CD1c-positive myeloid dendritic cell (primary cell): ENCODE measurements at regions not wholly inside any gene's neighbourhood (a gene's known extent, or its start where the extent isn't known, plus 50 kb on each side); places are given as distances from the start of the nearest gene placed in this dataset.
"Not testable (repeated sequence)": the region's sequence is repeated elsewhere in the genome, so short reads cannot be mapped to it uniquely, and the experiment has no call there.

ENCODE experiments used
- DNase-seq: peaks from one replicate; pipeline ENCODE4 v3.0.0-alpha.2; 2016; ENCODE audit errors: extremely low spot score

DNA sequence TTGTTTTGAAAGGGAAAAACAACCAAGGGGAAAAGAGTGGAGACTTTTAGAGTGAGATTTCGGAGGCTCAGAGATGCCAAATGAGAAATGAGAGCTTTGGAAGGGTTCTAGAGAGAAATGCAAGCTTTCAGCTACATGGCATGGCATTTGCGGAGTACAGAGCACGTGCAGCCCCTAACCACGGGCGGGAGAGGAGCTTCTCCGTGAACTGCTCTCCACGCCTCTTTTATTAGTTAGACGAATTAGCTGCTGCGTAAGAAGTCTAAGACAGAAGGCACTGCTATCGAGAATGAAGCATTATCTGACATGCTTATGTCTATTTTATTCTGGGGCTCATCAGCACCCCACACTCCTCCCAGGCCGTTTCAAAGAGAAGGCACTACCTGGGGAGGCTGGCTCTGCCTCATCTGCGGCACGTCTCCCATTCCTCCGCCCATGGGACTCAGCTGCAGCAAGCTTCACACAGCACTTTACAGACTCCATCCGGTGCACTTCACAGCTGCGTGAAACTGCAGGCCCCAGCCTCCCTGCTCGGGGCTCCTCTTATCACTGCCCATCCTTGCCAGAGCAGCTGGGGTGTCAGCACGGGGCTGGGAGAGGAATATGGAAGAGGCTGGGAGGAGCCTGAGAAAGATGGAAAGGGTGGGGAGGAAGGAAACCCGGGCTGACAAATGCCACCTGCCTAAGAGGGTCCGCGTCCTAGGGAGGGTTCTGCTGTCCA lies 207.3 kb upstream of the APCDD1 start:
- no peak for DNase-seq

DNA sequence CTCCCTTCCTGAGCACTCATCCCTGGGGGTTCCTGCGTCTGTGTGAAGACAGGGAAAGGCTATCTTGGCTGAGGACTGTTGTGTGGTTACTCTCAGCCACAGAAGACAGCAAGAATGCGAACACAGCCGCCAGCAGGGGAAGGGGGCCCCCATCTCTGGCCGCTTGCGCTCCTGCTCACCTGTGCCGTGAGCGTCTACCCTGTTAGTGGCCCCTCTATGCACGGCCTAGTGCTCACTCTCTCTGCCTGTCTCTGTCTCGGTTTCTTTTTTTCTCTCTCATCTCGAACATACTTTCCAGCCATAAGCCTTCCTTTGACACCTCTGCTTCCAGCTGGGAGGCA lies 206.7 kb upstream of the APCDD1 start:
- no peak for DNase-seq

DNA sequence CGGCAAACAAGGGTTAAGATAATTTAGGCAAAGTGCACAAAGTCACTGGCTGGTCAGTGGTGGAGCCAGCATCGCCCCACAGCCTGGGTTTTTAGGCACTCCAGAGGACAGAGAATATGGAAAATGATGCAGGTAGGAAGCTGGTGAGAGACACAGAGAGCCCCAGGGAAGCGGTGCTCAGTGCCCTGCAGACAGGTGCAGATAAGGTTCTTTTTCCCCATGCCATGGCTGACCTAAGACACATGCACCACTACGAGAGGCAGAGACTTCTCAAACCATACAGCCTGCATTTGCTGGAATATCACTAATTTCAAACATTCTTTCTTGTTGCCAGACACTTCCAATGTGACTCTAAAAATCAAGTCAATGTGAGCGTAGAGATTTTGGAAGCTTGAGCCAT lies 205.7 kb upstream of the APCDD1 start:
- no peak for DNase-seq

DNA sequence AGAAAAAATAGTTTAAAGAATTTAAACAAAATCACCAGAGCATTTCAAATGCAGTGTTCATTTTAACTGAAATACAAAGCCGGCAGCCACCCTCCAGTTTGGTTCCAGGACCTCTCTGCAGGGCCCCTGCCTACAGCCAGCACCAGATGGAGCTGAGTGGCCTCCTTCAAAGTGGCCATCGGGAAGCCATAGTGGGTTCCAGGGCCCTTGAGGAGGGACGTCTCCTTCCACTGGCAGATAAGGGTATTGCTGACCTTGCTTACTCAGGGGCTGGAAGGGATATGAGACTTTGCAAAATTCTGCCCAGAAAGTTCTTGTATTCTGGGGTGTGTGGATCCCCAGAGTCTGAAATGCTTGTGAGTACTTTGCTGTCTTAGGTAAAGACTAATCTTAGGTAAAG lies 205.2 kb upstream of the APCDD1 start:
- no peak for DNase-seq

DNA sequence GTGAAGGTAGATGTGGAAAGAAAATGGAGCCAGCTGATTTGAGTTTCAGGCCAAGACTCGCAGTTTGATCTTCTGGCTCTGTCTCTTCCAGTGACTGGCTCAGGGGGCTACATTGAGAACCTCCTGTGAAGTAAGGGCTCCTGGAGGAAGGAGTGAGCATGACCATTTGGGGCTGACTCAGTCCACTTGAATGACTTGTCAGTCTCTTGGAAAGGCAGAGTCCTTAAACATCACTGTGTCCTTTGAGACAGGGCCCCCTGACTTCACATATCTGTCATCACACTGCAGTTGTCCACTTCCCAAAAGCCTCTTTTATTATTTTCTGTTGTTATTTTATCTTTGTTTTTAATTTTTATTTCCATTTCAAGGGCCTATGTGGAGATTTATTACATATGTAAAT lies 204.6 kb upstream of the APCDD1 start:
- no peak for DNase-seq

DNA sequence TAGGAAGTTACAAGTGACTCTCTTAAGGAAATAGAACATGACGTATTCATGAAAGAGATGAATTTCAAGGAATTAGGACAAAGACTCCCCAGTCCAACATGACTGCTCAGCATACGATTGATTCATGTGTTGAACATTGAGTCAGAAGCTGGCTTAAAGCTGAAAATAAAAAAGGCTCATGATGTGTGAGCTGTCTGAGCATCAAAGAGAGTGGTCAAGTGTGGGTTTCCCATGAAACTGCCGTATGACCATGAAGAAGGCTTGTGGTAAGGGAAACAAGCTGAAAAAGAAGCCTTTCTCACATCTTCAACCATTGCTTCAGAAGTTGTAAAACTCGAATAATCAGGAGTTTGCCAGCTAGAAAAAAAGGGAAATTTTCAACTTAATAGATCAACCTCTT lies 201.9 kb upstream of the APCDD1 start:
- DNase-seq: no peak

DNA sequence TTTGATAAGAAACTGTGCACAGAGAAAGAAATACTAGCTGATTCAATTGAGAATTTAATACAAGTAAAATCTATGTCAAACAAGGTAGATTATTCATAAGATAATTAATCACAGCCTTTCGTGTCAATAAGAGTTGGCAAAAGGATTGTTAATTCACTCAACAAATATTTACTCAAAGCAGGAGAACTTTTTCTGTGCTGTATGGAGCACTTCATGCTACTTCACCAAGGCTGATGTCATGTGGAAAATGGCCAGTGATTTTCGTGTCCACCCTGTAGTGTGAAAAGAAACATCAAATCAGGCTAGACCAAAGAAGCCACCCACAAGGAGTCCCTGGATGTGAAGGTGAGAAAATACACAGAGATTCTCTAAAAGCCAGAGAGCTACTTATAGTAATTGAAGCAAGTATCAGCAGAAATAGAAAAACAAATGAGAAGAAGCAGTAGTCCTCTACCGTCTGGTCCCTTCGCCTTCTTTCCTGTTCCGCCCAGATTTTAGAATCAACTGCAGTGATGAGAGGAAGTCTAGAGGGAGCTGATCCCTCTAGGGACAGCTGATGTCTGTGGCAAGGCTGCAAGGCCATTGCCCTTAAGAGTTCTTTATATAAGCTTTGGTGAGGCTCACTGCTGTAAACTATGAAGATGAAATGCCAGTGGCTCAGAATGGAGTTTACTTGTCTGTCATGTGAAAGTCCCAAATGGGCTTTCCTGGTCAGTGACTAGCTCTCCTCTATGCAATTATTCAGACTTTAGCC lies 201.3 kb upstream of the APCDD1 start:
- DNase-seq: no peak

DNA sequence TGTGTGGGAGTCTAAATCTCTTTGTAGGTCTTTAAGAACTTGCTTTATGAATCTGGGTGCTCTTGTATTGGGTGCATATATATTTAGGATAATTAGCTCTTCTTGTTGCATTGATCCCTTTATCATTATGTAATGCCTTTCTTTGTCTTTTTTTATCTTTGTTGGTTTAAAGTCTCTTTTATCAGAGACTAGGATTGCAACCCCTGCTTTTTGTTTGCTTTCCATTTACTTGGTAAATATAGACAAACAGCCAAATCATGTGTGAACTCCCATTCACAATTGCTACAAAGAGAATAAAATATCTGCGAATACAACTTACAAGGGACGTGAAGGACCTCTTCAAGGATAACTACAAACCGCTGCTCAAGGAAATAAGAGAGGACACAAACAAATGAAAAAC lies 198.2 kb upstream of the APCDD1 start:
- DNase-seq: not testable (repeated sequence)

DNA sequence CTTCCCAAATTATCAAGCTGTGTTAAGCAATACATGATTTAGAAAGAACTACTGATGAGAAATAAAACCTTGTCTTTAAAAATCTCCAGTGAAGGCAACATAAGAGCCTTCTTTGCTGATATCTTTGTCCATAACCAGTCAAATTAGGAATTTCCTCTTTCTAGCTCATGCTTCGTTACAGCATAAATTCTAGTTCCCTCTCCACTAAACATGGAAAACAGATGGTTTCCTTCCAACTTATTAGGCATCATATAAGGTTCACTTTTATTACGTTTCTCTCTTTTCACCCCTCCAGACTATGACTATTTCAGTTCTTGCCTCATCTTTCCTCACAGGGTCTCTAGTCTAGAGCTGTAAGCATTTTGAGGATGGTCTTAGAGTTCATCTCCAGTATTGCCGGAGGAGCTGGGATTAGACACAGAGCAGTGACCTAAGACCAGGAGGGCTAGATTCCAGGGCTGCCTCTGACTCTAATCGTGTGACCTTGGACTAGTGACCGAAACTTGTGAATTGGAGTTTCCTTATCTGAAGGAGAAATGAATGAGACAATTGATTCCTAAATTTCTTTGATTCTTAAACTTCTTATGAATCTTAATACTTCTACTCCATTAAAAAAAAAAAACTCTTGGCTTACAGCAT lies 195.5 kb upstream of the APCDD1 start:
- peak; percentile 68 for DNase-seq

DNA sequence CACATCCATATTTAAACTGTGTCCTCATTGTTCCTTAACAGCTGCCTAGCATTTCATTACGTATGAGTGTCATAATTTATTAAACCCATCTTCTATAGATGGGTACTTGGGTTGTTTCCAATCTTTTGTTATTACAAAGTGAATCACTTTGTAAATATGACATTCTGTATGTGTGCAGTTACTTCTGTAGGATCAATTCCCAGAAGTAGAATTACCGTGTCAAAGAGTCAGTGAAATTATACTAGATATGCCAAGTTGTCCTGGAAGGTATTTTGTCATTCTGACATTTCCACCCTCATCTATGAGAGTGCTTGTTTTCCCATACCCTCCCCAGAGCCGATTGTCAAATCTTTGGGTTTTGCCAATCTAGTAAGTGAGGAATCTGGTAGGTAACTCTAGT lies 194.5 kb upstream of the APCDD1 start:
- DNase-seq: no peak

DNA sequence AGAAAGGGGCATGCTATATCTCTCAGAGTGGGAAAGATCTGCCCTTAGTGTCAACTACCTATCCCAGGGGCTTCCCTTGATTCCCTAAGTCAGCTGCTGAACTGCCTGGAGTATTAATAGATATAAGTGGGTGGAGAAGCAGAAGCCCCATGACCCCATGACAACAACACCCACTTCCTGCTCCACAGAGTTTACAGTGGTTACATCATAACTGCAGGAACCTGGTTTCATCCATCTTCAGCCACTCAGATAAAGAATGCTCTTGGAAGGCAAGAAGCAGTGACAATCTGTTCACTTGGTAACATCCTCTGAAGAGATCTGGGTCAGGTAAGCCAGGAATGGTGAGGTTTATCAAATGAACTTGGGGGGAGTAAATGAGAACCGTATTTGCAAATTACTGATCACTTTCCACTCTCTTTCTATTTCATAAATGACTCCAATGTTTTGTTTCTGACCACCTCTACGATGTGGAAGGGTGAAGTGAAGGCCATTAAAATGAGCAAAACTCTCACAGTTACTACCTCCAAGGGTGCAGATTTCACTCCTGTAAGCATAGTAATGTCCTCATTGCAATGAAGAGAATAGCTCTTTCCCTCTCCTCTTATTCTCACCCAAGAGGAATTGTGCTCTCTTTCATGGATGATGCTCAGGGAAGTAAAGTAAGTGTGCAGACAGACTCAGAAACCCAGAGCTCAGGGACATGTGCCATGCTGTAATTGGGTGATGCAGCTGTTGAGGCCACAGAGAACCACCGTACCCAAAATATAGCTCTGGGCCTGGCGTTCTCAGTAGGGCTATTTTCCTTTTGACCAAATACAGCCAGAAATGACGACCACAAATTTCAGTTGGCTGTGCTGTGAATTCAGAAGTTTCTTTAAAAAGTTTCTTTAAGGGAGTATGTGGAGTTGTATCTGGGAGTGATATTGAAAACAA lies 192.8 kb upstream of the APCDD1 start:
- peak; percentile 80 for DNase-seq

DNA sequence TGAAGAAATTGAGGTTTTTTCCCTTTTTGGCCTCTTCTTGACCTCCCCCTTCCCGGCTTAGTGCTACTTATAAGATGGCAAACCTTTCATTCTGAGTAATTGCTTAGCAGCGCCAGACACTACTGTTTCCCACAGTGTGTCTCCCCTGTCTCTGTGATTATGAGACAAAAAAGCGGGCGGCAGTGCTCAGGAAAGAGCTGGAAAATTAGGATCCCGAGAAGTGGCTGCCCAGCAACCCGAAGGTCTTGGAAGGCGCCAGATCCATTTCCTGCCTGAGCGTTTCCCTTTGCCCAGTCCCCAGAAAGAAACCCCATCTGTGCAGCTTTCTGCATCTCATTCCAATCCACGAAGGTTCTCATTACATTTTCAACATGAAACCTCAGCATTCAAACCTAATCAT lies 191.9 kb upstream of the APCDD1 start:
- no peak for DNase-seq

DNA sequence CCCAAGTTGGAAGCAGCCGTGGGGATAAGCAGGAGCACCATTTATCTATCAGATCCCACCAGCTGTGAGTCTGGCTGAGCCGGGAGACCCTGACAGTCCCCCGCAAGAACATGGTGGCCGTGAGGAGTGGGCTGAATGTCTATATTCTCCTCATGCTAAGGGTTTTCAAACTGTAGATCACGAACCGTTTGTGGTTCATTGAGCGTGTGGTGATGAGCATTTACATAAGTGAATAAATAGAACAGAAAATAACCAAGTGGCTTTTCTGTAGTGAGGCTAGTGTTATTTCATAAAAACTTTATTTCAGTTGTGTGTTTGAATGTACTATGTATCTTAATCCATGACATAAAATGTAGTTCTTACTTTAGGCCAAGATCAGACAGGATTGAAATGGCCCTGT lies 190.2 kb upstream of the APCDD1 start:
- DNase-seq: no peak

DNA sequence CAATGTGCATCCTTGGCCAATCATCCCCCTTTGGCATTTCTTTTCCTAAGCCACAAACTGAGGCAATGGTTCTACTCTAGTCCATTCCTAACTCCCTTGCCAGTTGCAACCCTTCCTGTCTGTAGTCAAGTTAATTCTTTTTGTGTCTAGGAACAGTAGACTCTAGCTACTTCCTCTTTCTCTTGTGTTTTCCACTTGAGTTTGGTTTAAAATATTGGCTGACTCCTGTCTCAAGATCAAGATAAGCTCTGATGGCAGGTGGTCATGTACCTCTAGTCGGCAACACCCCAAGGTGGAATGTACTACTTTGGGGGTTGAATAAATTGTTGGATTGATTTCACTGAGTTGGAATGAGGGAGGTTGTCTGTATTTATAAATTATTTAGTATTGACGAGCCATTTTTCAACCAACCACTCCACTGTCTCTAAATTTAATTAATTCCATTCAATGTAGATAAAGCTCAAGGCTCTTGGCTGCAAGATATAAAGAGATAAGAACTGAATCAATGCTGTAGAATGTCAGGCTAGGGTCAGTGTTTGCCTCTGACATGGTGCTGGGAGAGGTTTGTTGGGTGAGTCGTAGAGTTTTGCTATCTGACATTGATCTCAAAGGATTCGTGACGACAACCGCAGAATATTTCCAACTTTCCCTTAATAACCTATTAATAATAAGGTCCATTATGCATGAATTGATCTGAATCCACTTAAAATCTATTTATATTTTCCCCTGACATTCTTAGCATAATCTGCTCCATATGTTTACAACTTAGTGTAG lies 188.7 kb upstream of the APCDD1 start:
- peak; percentile 39 for DNase-seq

DNA sequence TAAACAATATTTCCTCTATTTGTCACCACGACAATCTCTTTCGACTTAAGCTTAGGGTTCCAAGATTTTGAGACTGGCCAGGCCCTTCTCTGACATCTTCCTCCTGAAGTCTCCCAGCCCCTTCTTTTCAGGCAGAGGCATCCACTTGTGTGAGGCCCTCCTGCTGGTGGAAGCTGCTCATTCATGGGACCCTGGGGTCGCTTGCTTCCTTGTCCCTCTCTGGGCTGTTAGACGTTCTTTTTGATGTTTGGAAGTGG lies 188.2 kb upstream of the APCDD1 start:
- DNase-seq: no peak

DNA sequence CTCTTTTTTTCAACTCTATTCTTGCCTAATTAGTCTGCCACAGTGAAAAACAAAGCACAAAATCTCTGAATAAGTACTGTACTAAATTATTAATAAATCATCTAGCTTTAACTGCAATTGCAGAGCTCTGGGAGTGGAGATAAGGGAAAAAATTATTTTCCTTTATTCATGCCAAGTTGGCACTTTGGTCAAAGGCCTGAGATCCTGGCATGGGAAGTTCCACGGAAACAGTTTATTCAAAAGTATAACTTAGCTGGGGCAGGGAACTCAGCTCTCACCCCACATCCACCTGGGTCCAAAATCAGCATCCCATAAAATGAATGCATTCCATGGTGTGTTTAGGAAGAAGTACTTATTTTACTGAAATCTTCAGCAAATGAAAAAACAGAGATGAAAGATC lies 185.2 kb upstream of the APCDD1 start:
- no peak for DNase-seq

DNA sequence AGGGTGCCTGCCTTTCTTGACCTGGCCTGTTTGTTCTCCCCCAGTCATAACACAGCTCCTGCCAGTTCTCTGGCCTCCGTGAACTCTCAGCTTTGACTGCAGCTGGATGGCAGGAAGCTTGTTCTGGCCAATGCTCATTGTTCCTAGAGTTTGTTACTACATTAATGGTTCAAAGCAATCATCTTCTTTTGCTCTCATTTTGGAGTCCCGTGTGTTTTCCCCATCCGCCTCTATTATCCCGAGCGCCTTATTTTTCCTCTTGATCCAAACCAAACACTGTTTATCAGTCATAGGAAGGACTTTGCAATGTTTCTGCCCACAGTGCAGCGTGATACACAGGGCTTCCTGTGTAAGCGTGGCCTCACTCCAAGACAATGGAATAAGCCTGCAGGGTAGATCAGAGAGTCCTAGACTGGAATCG lies 184.3 kb upstream of the APCDD1 start:
- DNase-seq: no peak

DNA sequence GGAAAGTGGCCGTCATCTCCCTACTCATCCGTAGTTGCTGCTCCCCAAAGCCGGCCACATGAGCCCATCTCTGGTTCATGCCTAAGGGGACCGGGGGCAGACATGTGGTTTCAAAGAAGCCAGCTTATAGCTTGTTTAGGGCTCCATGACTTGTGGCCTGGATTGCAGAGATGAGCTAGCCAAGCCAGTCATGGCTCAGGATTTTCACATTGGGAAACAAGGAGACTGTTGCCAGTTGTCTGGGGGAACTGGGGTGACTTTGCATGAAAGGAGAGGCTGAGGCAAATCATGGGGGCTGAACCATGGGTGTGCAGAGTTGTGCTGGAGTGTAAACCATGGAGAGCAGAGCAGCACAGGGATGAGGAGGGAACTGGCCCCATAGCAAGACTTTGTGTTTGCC lies 183.0 kb upstream of the APCDD1 start:
- no peak for DNase-seq

DNA sequence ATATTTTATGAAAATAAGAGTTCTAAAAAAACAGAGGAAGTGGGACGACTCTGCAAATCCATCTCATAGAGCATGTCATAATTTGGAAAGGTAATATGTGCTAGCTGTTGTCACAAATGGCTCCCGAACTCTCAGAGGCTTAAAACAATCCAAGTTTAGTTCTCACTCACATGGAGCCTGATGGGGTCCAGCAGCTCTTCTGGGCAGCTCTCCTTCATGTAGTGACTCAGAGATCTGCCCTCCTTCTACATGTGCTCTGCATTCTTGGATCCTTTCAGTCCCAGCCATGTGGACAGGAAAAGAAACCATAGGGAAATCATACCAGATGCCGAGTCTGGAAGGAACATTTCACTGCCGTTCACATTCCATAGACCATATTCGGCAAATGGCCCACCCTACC lies 180.1 kb upstream of the APCDD1 start:
- DNase-seq: no peak

DNA sequence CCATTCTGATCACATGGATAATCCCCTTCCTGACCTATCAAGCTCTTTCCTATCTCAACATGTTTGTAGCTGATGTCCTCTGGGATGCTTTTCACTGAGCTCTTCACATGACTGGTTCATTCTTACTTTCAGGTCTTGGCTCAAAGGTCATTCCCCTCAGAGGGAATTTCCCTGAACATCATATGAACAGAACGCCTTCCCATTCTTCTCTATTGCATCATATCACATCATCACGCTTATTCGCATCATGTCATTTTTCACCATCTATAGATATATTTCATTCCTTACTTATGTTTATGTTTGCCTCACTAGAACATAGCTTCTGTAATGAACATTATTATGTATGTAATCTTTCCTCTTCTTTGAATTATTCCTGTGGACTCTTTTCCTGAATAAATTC lies 178.9 kb upstream of the APCDD1 start:
- no peak for DNase-seq

DNA sequence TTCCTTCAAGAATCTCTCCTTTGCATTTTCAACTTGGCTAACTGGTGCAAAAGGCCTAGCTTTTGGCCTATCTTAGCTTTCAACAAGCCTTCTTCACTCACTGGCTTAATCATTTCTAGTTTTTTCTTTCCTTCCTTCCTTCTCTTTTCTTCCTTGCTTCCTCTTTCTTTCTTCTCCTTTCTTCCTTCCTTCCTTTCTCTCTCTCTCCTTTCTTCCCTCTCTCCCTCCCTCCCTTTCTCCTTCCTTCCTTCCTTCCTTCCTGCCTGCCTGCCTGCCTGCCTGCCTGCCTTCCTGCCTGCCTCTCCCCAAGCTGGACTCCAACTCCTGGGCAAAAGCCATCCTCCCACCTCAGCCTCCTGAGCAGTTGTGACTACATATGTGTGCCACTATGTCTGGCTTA lies 176.2 kb upstream of the APCDD1 start:
- no peak for DNase-seq

DNA sequence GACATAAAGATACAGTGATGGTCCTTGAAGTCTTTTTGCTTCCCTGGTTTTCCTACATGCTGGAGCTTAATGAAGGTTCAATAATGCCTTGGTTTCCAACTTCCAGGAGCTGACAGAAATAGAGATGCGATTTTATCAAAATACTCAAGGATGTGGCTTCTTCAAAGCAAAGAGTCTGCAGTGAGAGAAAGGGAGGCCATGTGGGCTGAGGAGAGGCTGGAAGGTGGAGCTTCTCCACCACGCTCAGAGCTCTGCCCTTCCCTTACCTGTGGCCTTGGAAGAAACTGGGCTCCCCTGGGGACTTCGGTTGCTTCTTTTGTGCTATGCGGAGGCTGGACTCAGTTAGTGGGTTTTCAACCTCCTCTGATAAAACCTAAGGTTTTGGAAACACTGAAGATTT lies 175.0 kb upstream of the APCDD1 start:
- DNase-seq: no peak
